ENCODE measurements at regions not wholly inside any gene's neighbourhood (a gene's known extent, or its start where the extent isn't known, plus 50 kb on each side); places are given as distances from the start of the nearest gene placed in this dataset.
A peak's percentile ranks its signal among the peaks of the same experiment; 100 is the strongest.
"Not testable (repeated sequence)": the region's sequence is repeated elsewhere in the genome, so short reads cannot be mapped to it uniquely, and the experiment has no call there.

- Histone ChIP-seq H3K36me3 (no peaks in the 10 kb centered on the region), H3K4me1 (no peaks in the 10 kb centered on the region), H3K27me3 (no peaks in the 10 kb centered on the region), H3K9me3 (no peaks in the 10 kb centered on the region), H3K27ac (no peak overlapping the region), H3K4me3 (no peak overlapping the region)
- TF ChIP-seq POLR2A (IDR thresholded peaks at IDR 0.05) (no peak), CTCF (IDR thresholded peaks at IDR 0.05) (no peak)
- intact Hi-C loops (cut with DNase I; ENCODE audit: low total_unique reads): no loop called here
- no peak for DNase-seq
Observed at GRCh38 chr6:85911067-85911466, 268.4 kb upstream of the SYNCRIP start.

- H3K36me3 ChIP-seq; H3K27ac ChIP-seq; H3K4me3 ChIP-seq; H3K9me3 ChIP-seq; H3K27me3 ChIP-seq; H3K4me1 ChIP-seq; intact Hi-C loops (cut with DNase I; ENCODE audit: low total_unique reads); DNase-seq: not testable (repeated sequence)
Observed at GRCh38 chr6:85908120-85908519, 265.4 kb upstream of the SYNCRIP start.

- Histone ChIP-seq H3K4me3 (no peak overlapping the region), H3K27ac (no peak overlapping the region), H3K4me1 (no peaks in the 10 kb centered on the region), H3K27me3 (no peaks in the 10 kb centered on the region), H3K9me3 (no peaks in the 10 kb centered on the region), H3K36me3 (no peaks in the 10 kb centered on the region)
- DNase-seq: no peak
- intact Hi-C loops (cut with DNase I; ENCODE audit: low total_unique reads): no loop called here
- no peak for TF ChIP-seq CTCF (IDR thresholded peaks at IDR 0.05)
- TF ChIP-seq POLR2A (IDR thresholded peaks at IDR 0.05): no peak
Observed at GRCh38 chr6:85892346-85892745, 249.7 kb upstream of the SYNCRIP start.

GRCh38 chr6:85887461-85887860, 244.8 kb upstream of the SYNCRIP start:
- Histone ChIP-seq H3K27ac (no peak overlapping the region), H3K4me1 (no peaks in the 10 kb centered on the region), H3K27me3 (no peaks in the 10 kb centered on the region), H3K36me3 (no peaks in the 10 kb centered on the region), H3K4me3 (no peak overlapping the region), H3K9me3 (no peaks in the 10 kb centered on the region)
- no peak for DNase-seq
- intact Hi-C loops (cut with DNase I; ENCODE audit: low total_unique reads): no loop called here
- TF ChIP-seq POLR2A (IDR thresholded peaks at IDR 0.05) (no peak), CTCF (IDR thresholded peaks at IDR 0.05) (no peak)

- TF ChIP-seq POLR2A (IDR thresholded peaks at IDR 0.05) (no peak), CTCF (IDR thresholded peaks at IDR 0.05) (no peak)
- intact Hi-C loops (cut with DNase I; ENCODE audit: low total_unique reads): no loop called here
- Histone ChIP-seq H3K4me3 (no peak overlapping the region), H3K27me3 (no peaks in the 10 kb centered on the region), H3K27ac (peak overlapping the region in 1 of 2 donors; percentile 23), H3K9me3 (no peaks in the 10 kb centered on the region), H3K4me1 (no peaks in the 10 kb centered on the region), H3K36me3 (no peaks in the 10 kb centered on the region)
- DNase-seq: no peak
Observed at GRCh38 chr6:85868685-85869084, 226.0 kb upstream of the SYNCRIP start.

- no peak overlapping the region for H3K4me3 ChIP-seq
- peak overlapping the region; percentile 81 to 86 for H3K27ac ChIP-seq
- TF ChIP-seq CTCF (IDR thresholded peaks at IDR 0.05): no peak
- TF ChIP-seq POLR2A (IDR thresholded peaks at IDR 0.05): no peak
- intact Hi-C loops (cut with DNase I; ENCODE audit: low total_unique reads): no loop called here
- no peaks in the 10 kb centered on the region for H3K4me1 ChIP-seq
- DNase-seq: no peak
- H3K36me3 ChIP-seq: no peaks in the 10 kb centered on the region
- H3K27me3 ChIP-seq: no peaks in the 10 kb centered on the region
- no peaks in the 10 kb centered on the region for H3K9me3 ChIP-seq
Observed at GRCh38 chr6:85867595-85867994, 224.9 kb upstream of the SYNCRIP start.
